Sigmoid colon (tissue), 6 donors: ENCODE measurements at regions not wholly inside any gene's neighbourhood (a gene's known extent, or its start where the extent isn't known, plus 50 kb on each side); places are given as distances from the start of the nearest gene placed in this dataset.

Experiments used
- DNase-seq: peaks from one replicate; pipeline ENCODE4 v3.0.0-alpha.2; 2019
- H3K27ac ChIP-seq, 4 donors: fragments of 200-600 bp; sonication (generic); one replicate each; pipeline ENCODE4 v1.5.1; 2016 to 2019; ENCODE audit warnings: mild to moderate bottlenecking in 1 of 4
- H3K27me3 ChIP-seq, 3 donors: fragments of 200-600 bp; sonication (generic); one replicate each; pipeline ENCODE4 v1.5.1; 2019; ENCODE audit warnings: mild to moderate bottlenecking in 1 of 3
- H3K36me3 ChIP-seq, 4 donors: fragments of 200-600 bp; sonication (generic); one replicate each; pipeline ENCODE4 v1.5.1; 2016 to 2019
- H3K4me1 ChIP-seq, 4 donors: fragments of 200-600 bp; sonication (generic); one replicate each; pipeline ENCODE4 v1.5.1; 2017 to 2019
- H3K4me3 ChIP-seq, 4 donors: fragments of 200-600 bp; sonication (generic); one replicate each; pipeline ENCODE4 v1.5.1; 2017 to 2019; ENCODE audit warnings: mild to moderate bottlenecking in 2 of 4, moderate library complexity in 1 of 4
- H3K9me3 ChIP-seq, 4 donors: fragments of 200-600 bp in 3 of 4; sonication (generic) in 3 of 4; one replicate each; pipeline versions ENCODE4 v1.5.1 to v1.6.1; 2013 to 2019
- CTCF ChIP-seq, 4 experiments: fragments of 450-650 bp in 3 of 4; fragments of 200-600 bp in 1 of 4; IDR thresholded peaks; one replicate each; pipeline ENCODE4 v1.5.1; 2016 to 2019; ENCODE audit warnings: antibody characterized with exemption in 4 of 4, mild to moderate bottlenecking in 3 of 4, moderate library complexity in 2 of 4
- EP300 ChIP-seq, 4 donors: sonication (generic); formaldehyde crosslinking; IDR thresholded peaks; one replicate each; pipeline ENCODE4 v1.6.1; 2017; ENCODE audit warnings: antibody characterized with exemption in 4 of 4
- POLR2A ChIP-seq, 2 donors: fragments of 450-650 bp; IDR thresholded peaks; one replicate each; pipeline ENCODE4 v1.6.1; 2016; ENCODE audit warnings: antibody characterized with exemption in 2 of 2, mild to moderate bottlenecking in 2 of 2, moderate library complexity in 2 of 2
- POLR2AphosphoS5 ChIP-seq, 4 donors: sonication (generic); formaldehyde crosslinking; IDR thresholded peaks; one replicate each; pipeline ENCODE4 v1.6.1; 2017; ENCODE audit warnings: antibody characterized with exemption in 4 of 4
- WGBS, 2 donors: extraction: QIAGEN DNeasy Blood & Tissue Kit; methylation state at CpG; one replicate each; pipeline ENCODE4 v1.1.7; 2013; 5-methylcytosine and 5-hydroxymethylcytosine counted together
- intact Hi-C: fragments of 100-400 bp; cut with DNase I; formaldehyde crosslinking; loops from one replicate; pipeline ENCODE4 v1.15.1; 2023
- donor health status: healthy with polysubstance abuse.
- donor health status: healthy.

DNA sequence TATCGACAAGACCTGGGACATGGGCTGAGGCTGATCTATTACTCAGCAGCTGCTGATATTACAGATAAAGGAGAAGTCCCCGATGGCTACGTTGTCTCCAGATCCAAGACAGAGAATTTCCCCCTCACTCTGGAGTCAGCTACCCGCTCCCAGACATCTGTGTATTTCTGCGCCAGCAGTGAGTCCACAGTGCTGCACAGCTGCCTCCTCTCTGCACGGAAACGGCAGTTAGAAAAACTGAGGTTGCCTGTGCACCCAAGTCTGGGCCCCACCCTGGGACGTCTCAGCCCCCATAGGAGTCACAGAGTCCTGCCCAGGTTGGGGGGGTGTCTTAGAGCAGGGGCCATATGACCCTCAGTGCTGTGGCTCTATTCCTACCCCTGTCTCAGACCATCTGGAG lies 167.4 kb upstream of the PRSS58 start:
- 50 to 74% methylated on average over 8 of the region's 8 CpGs for WGBS, 2 donors
- intact Hi-C loops = no loop called here
- Histone ChIP-seq H3K4me1 (no peaks in the 10 kb centered on the region), H3K36me3 (no peaks in the 10 kb centered on the region), H3K9me3 (no peaks in the 10 kb centered on the region), H3K27me3 (no peaks in the 10 kb centered on the region), H3K27ac (no peak overlapping the region), H3K4me3 (no peak overlapping the region)
- TF ChIP-seq POLR2AphosphoS5 (IDR thresholded peaks at IDR 0.05) (no peak), EP300 (IDR thresholded peaks at IDR 0.05) (no peak), POLR2A (IDR thresholded peaks at IDR 0.05) (no peak)
- no peak for DNase-seq

GRCh38 chr7:142422621-142423020 lies 164.8 kb upstream of the PRSS58 start:
- Histone ChIP-seq H3K4me1 (no peaks in the 10 kb centered on the region), H3K9me3 (no peaks in the 10 kb centered on the region), H3K36me3 (no peaks in the 10 kb centered on the region), H3K27ac (no peak overlapping the region), H3K27me3 (no peaks in the 10 kb centered on the region), H3K4me3 (no peak overlapping the region)
- intact Hi-C loops = no loop called here
- WGBS, 2 donors = 87 to 90% methylated on average over 4 of the region's 4 CpGs
- TF ChIP-seq POLR2A (IDR thresholded peaks at IDR 0.05) (no peak), EP300 (IDR thresholded peaks at IDR 0.05) (no peak), CTCF (IDR thresholded peaks at IDR 0.05) (no peak), POLR2AphosphoS5 (IDR thresholded peaks at IDR 0.05) (no peak)
- no peak for DNase-seq

DNA sequence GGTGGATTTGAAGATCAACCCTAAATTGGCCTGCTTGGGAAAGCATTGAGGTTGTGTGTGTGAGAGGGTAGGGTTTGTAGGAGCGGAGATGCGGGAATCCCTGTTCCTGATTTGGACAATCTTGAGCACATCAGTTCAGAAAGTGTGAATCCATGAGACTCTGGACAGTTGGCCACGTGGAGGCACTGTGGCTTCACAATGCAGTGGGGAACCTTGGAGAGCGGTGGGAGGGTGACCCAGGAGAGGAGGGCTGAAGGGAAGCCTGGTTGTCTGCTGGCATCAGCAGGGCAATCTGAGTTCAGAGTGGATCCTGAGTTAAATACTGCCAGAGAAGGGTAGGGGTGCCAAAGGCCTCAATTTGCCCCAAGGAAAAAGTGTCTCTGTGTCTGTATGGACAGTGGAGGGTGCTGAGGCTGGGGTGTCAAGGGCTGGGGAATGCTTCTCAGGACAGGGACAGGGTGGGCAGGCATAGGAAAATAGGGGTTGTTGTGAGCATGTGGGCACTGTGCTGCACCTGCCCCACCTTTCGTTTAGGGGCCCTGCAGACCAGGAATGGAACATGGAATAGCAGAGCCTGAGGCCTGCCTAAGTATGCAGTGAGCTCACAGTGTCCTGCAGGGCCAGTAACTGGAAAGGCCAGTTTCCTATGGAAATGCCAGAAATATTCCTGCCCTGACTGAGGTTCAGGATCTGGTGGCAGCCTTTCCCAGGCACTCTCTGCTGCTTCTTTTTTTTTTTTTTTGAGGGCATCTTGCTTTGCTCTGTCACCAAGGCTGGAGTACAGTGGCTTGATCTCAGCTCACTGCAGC lies 162.9 kb upstream of the PRSS58 start:
- H3K4me1 ChIP-seq = no peaks in the 10 kb centered on the region
- H3K27me3 ChIP-seq = no peaks in the 10 kb centered on the region
- 73 to 76% methylated on average over 5 of the region's 5 CpGs for WGBS, 2 donors
- DNase-seq = no peak
- no peak overlapping the region for H3K4me3 ChIP-seq
- no peaks in the 10 kb centered on the region for H3K9me3 ChIP-seq
- no peaks in the 10 kb centered on the region for H3K36me3 ChIP-seq
- TF ChIP-seq POLR2A (IDR thresholded peaks at IDR 0.05) (no peak), POLR2AphosphoS5 (IDR thresholded peaks at IDR 0.05) (no peak), CTCF (IDR thresholded peaks at IDR 0.05) (no peak), EP300 (IDR thresholded peaks at IDR 0.05) (no peak)
- H3K27ac ChIP-seq = no peak overlapping the region
- intact Hi-C loops = no loop called here

DNA sequence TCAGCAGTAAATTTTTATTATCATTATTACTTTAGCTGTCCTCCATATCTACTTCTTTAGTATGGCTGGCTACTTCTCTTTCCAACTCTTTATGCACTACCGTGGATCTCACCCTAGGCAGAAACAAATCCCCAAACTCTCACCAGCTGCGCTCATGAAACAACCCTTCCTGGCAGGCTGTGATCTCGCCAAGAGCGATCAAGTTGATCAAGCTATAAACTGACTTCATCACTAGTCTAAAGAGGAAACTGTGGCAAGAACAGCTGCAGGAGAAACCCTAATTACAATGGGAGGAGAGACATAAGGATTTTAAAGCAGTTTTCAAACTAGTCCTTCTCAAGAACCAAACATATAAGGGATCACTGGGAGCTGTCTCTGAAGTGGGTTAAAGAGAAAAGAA lies 160.5 kb upstream of the PRSS58 start:
- H3K4me3 ChIP-seq = no peak overlapping the region
- DNase-seq = no peak
- TF ChIP-seq EP300 (IDR thresholded peaks at IDR 0.05) (no peak), CTCF (IDR thresholded peaks at IDR 0.05) (no peak), POLR2A (IDR thresholded peaks at IDR 0.05) (no peak), POLR2AphosphoS5 (IDR thresholded peaks at IDR 0.05) (no peak)
- H3K4me1 ChIP-seq = no peaks in the 10 kb centered on the region
- H3K9me3 ChIP-seq = no peaks in the 10 kb centered on the region
- no peaks in the 10 kb centered on the region for H3K27me3 ChIP-seq
- H3K27ac ChIP-seq = no peak overlapping the region
- no peaks in the 10 kb centered on the region for H3K36me3 ChIP-seq
- 7 to 22% methylated on average over 4 of the region's 4 CpGs for WGBS, 2 donors
- intact Hi-C loops = no loop called here

DNA sequence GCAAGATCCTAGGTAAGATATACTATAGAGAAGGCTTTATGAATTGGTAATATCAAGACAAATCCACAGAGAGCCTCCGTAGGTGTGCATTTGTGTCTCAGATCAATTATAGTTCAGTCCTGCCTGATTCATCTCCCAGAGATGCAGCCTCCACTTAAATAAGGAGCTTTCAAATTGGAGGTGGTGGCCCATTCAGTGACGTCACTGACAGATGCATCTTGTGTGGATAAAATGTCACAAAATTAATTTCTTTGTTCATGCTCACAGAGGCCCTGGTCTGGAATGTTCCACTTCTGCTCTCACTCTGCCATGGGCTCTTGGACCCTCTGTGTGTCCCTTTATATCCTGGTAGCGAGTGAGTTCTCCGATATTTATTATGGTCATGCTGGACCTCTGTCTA lies 157.1 kb upstream of the PRSS58 start:
- H3K4me3 ChIP-seq = no peak overlapping the region
- TF ChIP-seq CTCF (IDR thresholded peaks at IDR 0.05) (no peak), POLR2AphosphoS5 (IDR thresholded peaks at IDR 0.05) (no peak), EP300 (IDR thresholded peaks at IDR 0.05) (no peak), POLR2A (IDR thresholded peaks at IDR 0.05) (no peak)
- H3K4me1 ChIP-seq = no peaks in the 10 kb centered on the region
- H3K9me3 ChIP-seq = no peaks in the 10 kb centered on the region
- H3K36me3 ChIP-seq = no peaks in the 10 kb centered on the region
- no peak overlapping the region for H3K27ac ChIP-seq
- intact Hi-C loops = no loop called here
- no peaks in the 10 kb centered on the region for H3K27me3 ChIP-seq
- no peak for DNase-seq
- 92 to 93% methylated on average over 4 of the region's 4 CpGs for WGBS, 2 donors
